ENCODE measurements at regions not wholly inside any gene's neighbourhood (a gene's known extent, or its start where the extent isn't known, plus 50 kb on each side); places are given as distances from the start of the nearest gene placed in this dataset.

GRCh38 chr6:122014961-122015360 lies 384.5 kb upstream of the HSF2 start:
- no peaks in the 10 kb centered on the region for H3K27me3 ChIP-seq
- 84 to 92% (median 87%) methylated on average over 3 of the region's 3 CpGs for WGBS, 5 donors
- no peaks in the 10 kb centered on the region for H3K36me3 ChIP-seq
- no peak for DNase-seq
- TF ChIP-seq EP300 (IDR thresholded peaks at IDR 0.05) = no peak
- TF ChIP-seq POLR2A (IDR thresholded peaks at IDR 0.05) = no peak
- TF ChIP-seq POLR2AphosphoS5 (IDR thresholded peaks at IDR 0.05) = no peak
- TF ChIP-seq CTCF (IDR thresholded peaks at IDR 0.05) = no peak
- no peaks in the 10 kb centered on the region for H3K4me1 ChIP-seq
- no peaks in the 10 kb centered on the region for H3K9me3 ChIP-seq
- intact Hi-C loops (cut with DNase I; ENCODE audit: low total_unique reads) = no loop called here
- H3K4me3 ChIP-seq = no peak overlapping the region
- H3K27ac ChIP-seq = no peak overlapping the region

- Histone ChIP-seq H3K4me1 (no peaks in the 10 kb centered on the region), H3K36me3 (no peaks in the 10 kb centered on the region), H3K27me3 (no peaks in the 10 kb centered on the region), H3K9me3 (no peaks in the 10 kb centered on the region), H3K27ac (no peak overlapping the region), H3K4me3 (no peak overlapping the region)
- intact Hi-C loops (cut with DNase I; ENCODE audit: low total_unique reads) = no loop called here
- DNase-seq = no peak
- 52 to 65% (median 58%) methylated on average over 3 of the region's 3 CpGs for WGBS, 5 donors
- TF ChIP-seq EP300 (IDR thresholded peaks at IDR 0.05) = no peak
- TF ChIP-seq POLR2AphosphoS5 (IDR thresholded peaks at IDR 0.05) = no peak
Observed at GRCh38 chr6:122020588-122021264, 378.7 kb upstream of the HSF2 start.

GRCh38 chr6:122025104-122025503 lies 374.3 kb upstream of the HSF2 start:
- intact Hi-C loops (cut with DNase I; ENCODE audit: low total_unique reads) = no loop called here
- Histone ChIP-seq H3K4me1 (no peaks in the 10 kb centered on the region), H3K36me3 (no peaks in the 10 kb centered on the region), H3K4me3 (no peak overlapping the region), H3K27me3 (no peaks in the 10 kb centered on the region), H3K9me3 (no peaks in the 10 kb centered on the region), H3K27ac (no peak overlapping the region)
- WGBS, 5 donors = 83 to 93% (median 89%) methylated on average over 1 of the region's 1 CpG
- TF ChIP-seq POLR2AphosphoS5 (IDR thresholded peaks at IDR 0.05) = no peak
- TF ChIP-seq POLR2A (IDR thresholded peaks at IDR 0.05) = no peak
- no peak for TF ChIP-seq EP300 (IDR thresholded peaks at IDR 0.05)
- no peak for TF ChIP-seq CTCF (IDR thresholded peaks at IDR 0.05)
- no peak for DNase-seq

GRCh38 chr6:122026582-122027369 lies 372.7 kb upstream of the HSF2 start:
- no peak overlapping the region for H3K27ac ChIP-seq
- H3K9me3 ChIP-seq = no peaks in the 10 kb centered on the region
- H3K36me3 ChIP-seq = no peaks in the 10 kb centered on the region
- intact Hi-C loops (cut with DNase I; ENCODE audit: low total_unique reads) = no loop called here
- DNase-seq = no peak
- H3K4me3 ChIP-seq = no peak overlapping the region
- no peaks in the 10 kb centered on the region for H3K4me1 ChIP-seq
- no peak for TF ChIP-seq POLR2AphosphoS5 (IDR thresholded peaks at IDR 0.05)
- TF ChIP-seq POLR2A (IDR thresholded peaks at IDR 0.05) = no peak
- no peak for TF ChIP-seq EP300 (IDR thresholded peaks at IDR 0.05)
- no peak for TF ChIP-seq CTCF (IDR thresholded peaks at IDR 0.05)
- H3K27me3 ChIP-seq = no peaks in the 10 kb centered on the region
- 65 to 87% (median 80%) methylated on average over 3 of the region's 3 CpGs for WGBS, 5 donors

Data from stomach (tissue), 8 donors.